ENCODE measurements at regions not wholly inside any gene's neighbourhood (a gene's known extent, or its start where the extent isn't known, plus 50 kb on each side); places are given as distances from the start of the nearest gene placed in this dataset.
"Not testable (repeated sequence)": the region's sequence is repeated elsewhere in the genome, so short reads cannot be mapped to it uniquely, and the experiment has no call there.

DNA sequence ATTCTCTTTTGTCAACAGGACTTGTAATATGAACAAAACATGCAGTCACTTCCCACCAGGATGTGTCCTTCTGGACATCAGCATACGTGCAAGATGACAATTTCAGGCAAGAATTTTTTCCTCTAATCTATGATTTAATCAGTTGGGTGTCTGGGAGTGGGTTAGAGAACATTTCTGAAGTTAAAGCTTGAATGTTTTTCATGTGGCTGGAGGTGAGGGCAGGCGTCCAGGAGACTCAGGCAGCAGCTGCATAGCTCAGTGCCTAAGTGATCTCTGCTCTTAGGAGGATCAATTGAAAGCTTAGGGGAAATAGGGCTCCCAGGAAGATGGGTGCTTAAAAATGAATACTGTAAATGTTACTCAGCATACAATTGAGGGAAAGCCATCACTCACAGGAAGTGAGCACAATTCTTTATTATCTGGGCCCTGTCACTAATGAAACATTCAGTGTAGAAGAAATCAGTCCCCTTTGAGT, 457.6 kb upstream of the KLF6 start:
- H3K4me1 ChIP-seq = peaks cover 28% of the 10 kb centered on the region
- peak; percentile 50 for DNase-seq
- 26 to 38% methylated on average over 2 of the region's 2 CpGs for WGBS, 2 donors
- H3K4me3 ChIP-seq = no peak overlapping the region
- no peaks in the 10 kb centered on the region for H3K36me3 ChIP-seq (ENCODE audit: low read depth, missing control alignments)
- intact Hi-C loops (cut with DNase I; ENCODE audit: low total_unique reads) = no loop called here
- H3K27ac ChIP-seq = peak overlapping the region; percentile 2 to 74
- TF ChIP-seq POLR2A (IDR thresholded peaks at IDR 0.05) = no peak
- TF ChIP-seq, protein P1, sequence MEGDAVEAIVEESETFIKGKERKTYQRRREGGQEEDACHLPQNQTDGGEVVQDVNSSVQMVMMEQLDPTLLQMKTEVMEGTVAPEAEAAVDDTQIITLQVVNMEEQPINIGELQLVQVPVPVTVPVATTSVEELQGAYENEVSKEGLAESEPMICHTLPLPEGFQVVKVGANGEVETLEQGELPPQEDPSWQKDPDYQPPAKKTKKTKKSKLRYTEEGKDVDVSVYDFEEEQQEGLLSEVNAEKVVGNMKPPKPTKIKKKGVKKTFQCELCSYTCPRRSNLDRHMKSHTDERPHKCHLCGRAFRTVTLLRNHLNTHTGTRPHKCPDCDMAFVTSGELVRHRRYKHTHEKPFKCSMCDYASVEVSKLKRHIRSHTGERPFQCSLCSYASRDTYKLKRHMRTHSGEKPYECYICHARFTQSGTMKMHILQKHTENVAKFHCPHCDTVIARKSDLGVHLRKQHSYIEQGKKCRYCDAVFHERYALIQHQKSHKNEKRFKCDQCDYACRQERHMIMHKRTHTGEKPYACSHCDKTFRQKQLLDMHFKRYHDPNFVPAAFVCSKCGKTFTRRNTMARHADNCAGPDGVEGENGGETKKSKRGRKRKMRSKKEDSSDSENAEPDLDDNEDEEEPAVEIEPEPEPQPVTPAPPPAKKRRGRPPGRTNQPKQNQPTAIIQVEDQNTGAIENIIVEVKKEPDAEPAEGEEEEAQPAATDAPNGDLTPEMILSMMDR (IDR thresholded peaks at IDR 0.05) = no peak
- no peaks in the 10 kb centered on the region for H3K27me3 ChIP-seq
- no peaks in the 10 kb centered on the region for H3K9me3 ChIP-seq

DNA sequence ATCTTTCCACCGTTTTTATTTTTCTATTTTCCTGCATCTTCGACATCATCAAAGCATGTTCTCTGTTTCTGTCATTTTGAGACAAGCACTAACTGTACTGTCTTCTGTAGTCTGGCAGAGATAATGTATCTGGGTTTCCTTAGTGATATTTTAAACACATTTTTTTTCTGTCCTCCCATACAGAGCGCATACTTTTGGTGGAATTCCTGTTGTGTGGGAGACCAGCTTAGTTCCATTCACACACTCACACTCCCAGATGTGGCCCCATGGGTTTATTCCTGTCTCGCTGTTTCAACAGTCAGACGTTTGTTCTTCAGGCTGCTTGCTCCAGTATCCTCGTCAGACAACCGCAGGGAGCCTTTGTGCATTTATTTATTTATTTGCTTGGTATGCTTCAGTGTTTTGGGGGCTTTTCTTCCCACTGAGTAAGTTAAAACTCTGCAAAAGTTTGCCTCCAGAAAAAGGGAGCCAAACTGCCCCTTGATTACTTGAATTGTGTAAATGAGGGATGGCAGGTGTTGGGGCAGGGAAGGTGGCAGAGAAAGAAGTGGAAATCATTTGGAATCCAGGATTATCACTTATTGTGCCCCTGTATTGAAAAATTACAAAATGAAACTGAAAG, 456.8 kb upstream of the KLF6 start:
- intact Hi-C loops (cut with DNase I; ENCODE audit: low total_unique reads) = no loop called here
- TF ChIP-seq POLR2A (IDR thresholded peaks at IDR 0.05) = no peak
- TF ChIP-seq, protein P1 (IDR thresholded peaks at IDR 0.05) = no peak
- H3K4me3 ChIP-seq = no peak overlapping the region
- H3K9me3 ChIP-seq = no peaks in the 10 kb centered on the region
- 26 to 31% methylated on average over 7 of the region's 7 CpGs for WGBS, 2 donors
- peak overlapping the region; percentile 2 to 74 for H3K27ac ChIP-seq
- H3K4me1 ChIP-seq = peaks cover 24% of the 10 kb centered on the region
- peak; percentile 65 for DNase-seq
- H3K27me3 ChIP-seq = no peaks in the 10 kb centered on the region
- no peaks in the 10 kb centered on the region for H3K36me3 ChIP-seq (ENCODE audit: low read depth, missing control alignments)

DNA sequence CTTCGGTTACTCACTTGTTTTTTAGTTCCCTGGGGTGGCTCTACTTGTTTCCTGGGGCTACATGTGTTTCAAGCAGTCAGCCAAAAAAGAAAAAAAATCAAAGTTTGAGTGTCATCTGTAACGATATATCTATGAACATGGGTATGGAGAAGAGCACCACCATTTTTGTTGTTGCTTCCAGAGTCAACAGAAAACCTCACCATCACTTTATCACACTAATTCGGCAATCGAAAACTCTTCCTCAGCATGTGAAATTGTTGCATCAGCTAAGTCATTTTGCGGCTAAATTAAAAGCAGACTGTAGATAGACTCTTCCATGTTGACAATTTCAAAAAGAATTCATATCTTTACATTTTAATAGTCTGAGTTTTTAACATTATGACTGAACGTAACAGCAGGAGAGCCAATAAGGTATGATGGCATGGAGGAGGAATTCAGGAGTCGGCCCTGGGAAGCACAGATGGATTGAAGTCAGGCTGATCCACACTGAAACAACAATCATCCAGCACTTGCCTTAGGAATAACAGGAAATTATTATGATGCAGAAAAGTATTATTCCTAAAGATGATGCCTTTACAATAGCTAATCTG, 455.7 kb upstream of the KLF6 start:
- intact Hi-C loops (cut with DNase I; ENCODE audit: low total_unique reads) = no loop called here
- Histone ChIP-seq H3K4me3 (no peak overlapping the region), H3K27me3 (no peaks in the 10 kb centered on the region), H3K4me1 (peaks cover 20% of the 10 kb centered on the region), H3K9me3 (no peaks in the 10 kb centered on the region), H3K36me3 (ENCODE audit: low read depth, missing control alignments) (no peaks in the 10 kb centered on the region), H3K27ac (no peak overlapping the region)
- WGBS, 2 donors = 75 to 82% methylated on average over 7 of the region's 7 CpGs
- DNase-seq = no peak
- TF ChIP-seq, protein P1 (IDR thresholded peaks at IDR 0.05) = no peak
- no peak for TF ChIP-seq POLR2A (IDR thresholded peaks at IDR 0.05)

DNA sequence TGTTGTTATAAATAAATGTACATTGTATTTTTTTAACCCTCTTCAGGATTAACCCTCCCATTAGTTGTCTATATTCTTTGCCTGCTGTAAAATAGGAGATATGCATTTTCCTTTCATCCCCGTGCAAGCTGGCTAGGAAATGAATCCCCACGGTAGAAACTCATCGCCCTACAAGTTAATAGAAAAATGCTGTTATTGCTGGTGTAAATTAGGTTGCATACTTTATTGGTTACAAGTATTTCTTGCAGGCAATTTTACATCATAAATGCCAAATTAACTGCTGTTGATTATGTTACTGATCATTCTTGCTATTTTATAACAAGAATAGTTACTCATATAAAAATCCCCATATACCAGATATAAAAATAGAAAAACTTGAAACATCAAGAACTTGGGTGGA, 454.2 kb upstream of the KLF6 start:
- peaks cover 20% of the 10 kb centered on the region for H3K4me1 ChIP-seq
- no peak overlapping the region for H3K4me3 ChIP-seq
- no peaks in the 10 kb centered on the region for H3K36me3 ChIP-seq (ENCODE audit: low read depth, missing control alignments)
- no peak overlapping the region for H3K27ac ChIP-seq
- TF ChIP-seq, protein P1 (IDR thresholded peaks at IDR 0.05) = no peak
- no peak for TF ChIP-seq POLR2A (IDR thresholded peaks at IDR 0.05)
- intact Hi-C loops (cut with DNase I; ENCODE audit: low total_unique reads) = no loop called here
- 93 to 96% methylated on average over 3 of the region's 3 CpGs for WGBS, 2 donors
- H3K27me3 ChIP-seq = no peaks in the 10 kb centered on the region
- H3K9me3 ChIP-seq = no peaks in the 10 kb centered on the region
- no peak for DNase-seq

DNA sequence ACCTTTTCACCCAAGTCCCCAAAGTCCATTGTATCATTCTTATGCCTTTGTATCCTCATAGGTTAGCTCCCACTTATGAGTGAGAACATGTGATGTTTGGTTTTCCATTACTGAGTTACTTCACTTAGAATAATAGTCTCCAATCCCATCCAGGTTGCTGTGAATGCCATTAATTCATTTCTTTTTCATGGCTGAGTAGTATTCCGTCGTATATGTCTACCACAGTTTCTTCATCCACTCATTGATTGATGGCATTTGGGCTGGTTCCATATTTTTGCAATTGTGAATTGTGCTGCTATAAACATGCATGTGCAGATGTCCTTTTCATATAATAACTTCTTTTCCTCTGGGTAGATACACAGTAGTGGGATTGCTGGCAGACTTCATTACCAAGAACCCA, 451.9 kb upstream of the KLF6 start:
- H3K9me3 ChIP-seq; intact Hi-C loops (cut with DNase I; ENCODE audit: low total_unique reads); DNase-seq; H3K4me3 ChIP-seq; H3K4me1 ChIP-seq; H3K36me3 ChIP-seq (ENCODE audit: low read depth, missing control alignments); H3K27me3 ChIP-seq; H3K27ac ChIP-seq: not testable (repeated sequence)
- WGBS, 2 donors = 98 to 100% methylated on average over 2 of the region's 2 CpGs

Measured in testis (tissue), 2 donors.